GM19452 (cell line): ENCODE measurements at regions not wholly inside any gene's neighbourhood (a gene's known extent, or its start where the extent isn't known, plus 50 kb on each side); places are given as distances from the start of the nearest gene placed in this dataset.

Experiments
- ATAC-seq: cut with Tn5 transposase; IDR thresholded peaks from one replicate; pipeline ENCODE4 v1.9.1; 2021; ENCODE audit not compliant: unreplicated experiment

GRCh38 chr11:92854162-92854561, 115.3 kb upstream of the MTNR1B start:
- no peak for ATAC-seq

GRCh38 chr11:92854952-92855351, 114.5 kb upstream of the MTNR1B start:
- ATAC-seq, result no peak

DNA sequence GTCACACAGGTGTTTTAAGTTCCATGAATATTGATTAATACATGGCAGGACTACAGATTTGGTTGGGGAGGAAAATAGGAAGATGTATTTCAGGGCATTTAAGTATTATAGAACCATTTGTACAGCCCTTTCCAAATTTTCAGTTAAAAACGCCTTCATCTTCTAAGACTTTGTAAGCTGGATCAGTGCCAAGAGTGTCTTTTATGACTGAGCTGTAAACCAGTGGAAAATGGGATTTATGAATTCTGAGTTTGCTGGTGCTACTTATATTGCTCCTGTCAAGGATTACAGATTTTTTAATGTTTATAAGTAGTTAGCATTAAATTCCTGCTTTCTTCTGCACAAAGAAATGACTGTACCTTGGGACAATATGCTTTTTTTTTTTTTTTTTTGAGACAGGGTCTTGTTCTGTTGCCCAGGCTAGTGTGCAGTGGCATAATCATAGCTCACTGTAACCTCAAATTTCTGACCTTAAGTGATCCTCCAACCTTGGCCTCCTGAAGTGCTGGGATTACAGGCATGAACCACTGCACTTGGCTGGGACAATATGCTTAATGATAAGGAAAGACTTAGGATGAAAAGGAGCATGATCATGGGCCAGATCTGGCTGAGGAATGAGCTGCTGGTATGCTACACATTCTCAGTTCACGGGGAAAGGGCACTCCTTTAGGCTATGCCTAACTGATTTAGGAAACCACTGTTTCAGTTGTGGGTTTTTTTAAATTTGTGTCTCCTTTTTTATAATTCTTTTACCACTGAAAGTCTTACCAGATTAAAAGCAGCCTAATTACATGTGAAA, 113.6 kb upstream of the MTNR1B start:
- no peak for ATAC-seq

DNA sequence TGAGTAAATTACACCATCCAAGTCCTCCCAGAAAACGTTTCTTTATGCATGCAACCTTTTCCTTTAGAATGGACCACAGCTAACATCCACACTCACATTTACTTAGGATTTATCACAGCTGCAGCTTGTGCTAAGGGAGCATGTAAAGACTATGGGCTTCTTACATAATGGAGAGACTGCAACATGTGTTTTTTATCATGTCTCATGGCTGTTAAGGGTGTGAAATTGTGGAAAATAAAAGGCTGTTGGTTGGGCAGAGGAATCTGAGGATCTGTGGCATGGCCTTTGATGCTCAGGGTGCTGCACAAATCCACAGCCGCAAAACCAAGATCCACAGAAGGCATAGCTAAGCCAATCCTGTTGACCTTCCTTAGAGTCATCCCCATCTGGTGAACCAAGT, 112.0 kb upstream of the MTNR1B start:
- ATAC-seq, result no peak

DNA sequence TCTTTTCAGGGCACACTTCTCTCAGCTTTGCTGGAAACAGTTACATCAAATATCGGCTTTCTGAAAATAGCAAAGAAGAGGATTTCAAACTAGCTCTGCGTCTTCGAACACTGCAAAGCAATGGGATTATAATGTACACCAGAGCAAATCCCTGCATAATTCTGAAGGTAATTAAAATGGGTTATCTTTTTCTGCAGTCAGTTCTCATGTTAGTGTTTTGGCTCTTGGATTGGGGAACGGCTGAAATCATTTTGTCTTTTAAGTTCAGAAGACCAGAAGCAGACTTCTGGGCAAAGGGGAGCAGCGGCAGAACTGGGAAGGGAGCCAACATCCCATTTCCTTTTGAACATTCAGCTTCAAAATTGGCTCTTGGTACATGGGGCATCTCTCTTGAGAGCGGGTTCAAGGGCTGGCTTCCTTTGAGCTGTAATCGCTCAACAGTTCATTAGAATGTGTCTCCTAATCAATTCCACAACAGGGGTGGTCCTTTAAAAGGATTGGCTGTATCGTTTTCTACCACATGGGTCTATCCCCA, 110.2 kb upstream of the MTNR1B start:
- ATAC-seq, result no peak

GRCh38 chr11:92861634-92862033, 107.8 kb upstream of the MTNR1B start:
- ATAC-seq, result no peak

DNA sequence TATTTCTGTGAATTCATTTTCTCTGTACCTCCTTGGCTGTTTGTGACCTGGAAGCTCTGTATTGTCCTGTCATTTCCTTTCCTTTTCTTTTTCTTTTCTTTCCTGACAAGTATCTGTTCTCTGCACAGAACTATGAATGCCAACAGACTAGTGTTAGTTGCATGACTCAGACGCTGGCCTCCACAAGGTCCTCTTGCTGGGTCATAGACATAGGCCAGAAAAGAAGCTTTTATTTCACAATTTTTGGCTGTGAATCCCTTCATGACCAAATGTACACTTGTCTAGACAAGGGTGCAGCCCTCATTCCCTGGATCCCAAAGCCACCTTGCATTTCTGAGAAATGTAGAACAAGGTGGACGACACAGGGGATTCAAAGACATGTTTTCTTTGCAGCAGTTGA, 104.1 kb upstream of the MTNR1B start:
- ATAC-seq, result no peak

GRCh38 chr11:92866679-92867282, 102.7 kb upstream of the MTNR1B start:
- ATAC-seq, result no peak

DNA sequence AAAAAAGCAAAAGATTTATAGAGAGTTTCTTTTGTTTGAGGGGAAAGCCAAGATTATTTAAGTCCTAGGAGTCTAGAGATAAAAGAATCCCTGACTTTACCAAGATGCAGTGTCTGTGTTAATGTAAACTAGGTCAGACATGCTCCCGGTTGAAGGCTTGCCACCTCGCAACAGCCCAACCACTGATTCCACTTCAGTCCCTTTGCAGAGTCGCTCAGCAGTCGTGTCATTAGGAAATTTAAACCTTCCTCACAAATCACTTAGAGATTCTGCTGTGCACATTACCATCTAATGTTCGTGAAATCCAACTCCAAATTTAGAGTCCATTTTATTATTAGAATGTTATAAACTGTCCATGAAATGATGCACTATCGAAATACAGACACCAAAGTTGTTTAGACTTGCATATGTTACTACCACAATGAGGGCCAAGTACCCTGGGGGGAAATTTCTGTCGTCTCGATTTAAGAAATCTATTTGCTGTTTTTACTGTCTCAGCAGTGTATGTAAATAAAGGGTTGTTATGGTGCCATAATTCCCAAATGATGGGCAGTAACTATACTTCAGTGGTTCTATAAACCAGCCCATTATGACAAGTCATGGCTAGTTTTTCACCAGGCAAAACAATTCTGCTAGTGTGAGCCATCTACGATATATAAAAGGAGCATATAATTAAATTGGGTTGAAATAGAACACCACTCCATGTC, 101.4 kb upstream of the MTNR1B start:
- no peak for ATAC-seq

DNA sequence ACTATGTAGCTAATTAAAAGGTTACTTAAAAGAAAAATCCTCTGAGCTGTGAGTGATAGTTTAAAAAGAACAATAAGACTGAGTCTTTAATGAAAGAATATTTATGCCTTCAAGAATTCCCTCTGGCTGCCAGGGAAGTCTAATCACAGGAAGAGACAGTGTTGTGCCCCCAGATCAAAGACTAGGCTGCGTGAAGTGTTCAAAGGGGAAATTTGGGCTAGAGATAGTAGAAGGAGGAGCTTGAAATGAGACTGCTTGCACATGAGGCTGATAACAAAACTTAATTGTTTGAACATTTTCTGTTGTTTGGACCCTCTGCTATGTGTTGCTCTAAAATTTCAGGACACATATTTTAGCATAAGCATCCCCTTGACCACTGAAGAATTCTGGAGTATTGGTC, 99.7 kb upstream of the MTNR1B start:
- ATAC-seq, result no peak

DNA sequence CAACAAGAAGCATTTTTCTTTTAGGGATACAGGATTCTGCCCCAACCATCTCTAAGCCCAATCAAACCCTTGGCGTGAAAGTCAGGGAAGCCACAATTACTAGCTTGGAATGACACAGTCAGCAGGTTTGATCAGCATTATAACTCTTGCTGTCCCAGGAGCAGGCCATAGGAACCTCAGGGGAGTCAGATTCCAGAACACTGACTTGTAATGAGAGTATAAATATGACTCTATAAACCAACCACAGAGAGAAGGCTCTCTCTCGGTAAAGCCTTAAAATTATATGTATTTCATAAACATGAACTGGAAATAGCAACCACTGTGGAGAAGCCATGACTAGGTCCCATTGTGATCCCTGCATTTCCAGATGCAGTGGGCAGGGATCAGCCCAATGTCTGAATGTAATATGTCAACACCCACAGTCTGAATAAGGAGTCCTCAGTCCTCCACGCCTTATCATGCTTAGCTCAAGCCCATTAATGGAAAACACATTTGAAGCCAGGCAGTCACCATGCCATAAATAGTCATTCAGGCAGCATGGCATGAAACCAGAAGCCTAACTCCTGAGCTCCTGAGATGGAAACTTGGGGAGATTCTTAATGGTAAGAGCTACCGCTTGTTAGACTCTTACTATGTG, 99.1 kb upstream of the MTNR1B start:
- no peak for ATAC-seq

GRCh38 chr11:92873551-92873950, 95.9 kb upstream of the MTNR1B start:
- ATAC-seq, result no peak

DNA sequence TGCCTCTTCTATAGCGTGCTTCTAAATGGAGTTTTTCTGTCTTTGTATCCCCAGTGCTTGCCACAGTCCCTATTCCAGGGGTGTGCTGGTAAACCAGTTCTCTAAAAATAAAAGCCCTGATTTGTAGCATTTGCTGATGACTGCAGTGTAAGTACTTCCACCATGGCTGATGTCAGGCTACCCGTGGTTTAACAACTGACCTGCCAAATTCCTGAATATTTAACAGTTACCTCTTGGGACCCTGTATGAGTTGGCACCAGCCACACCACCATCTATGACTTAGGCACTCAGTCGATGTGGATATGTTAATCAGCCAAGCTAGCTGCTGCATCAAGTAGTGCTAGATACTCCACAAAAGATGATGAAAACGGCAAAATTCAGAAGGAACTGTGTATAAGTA, 94.0 kb upstream of the MTNR1B start:
- no peak for ATAC-seq

DNA sequence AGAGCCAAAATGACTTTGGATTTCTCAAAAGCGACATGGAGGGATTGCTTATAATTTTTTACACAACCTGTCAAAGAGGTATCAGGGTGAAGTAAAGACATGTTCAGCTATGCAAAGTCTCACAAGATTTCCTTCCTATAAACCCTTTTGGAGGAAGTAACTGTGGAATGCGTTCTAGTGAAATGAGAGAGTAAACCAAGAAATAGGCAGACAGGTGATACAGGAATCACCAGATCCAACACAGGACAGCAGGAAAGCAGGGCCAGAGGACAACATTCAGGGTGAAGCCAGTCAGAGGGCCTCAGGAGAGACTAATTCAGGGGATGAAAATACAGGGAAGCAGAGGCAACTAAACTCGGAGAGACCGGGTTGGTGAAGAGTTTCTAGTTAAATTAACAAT, 90.4 kb upstream of the MTNR1B start:
- ATAC-seq, result no peak

GRCh38 chr11:92880381-92880780, 89.1 kb upstream of the MTNR1B start:
- no peak for ATAC-seq

GRCh38 chr11:92881940-92882450, 87.5 kb upstream of the MTNR1B start:
- no peak for ATAC-seq

DNA sequence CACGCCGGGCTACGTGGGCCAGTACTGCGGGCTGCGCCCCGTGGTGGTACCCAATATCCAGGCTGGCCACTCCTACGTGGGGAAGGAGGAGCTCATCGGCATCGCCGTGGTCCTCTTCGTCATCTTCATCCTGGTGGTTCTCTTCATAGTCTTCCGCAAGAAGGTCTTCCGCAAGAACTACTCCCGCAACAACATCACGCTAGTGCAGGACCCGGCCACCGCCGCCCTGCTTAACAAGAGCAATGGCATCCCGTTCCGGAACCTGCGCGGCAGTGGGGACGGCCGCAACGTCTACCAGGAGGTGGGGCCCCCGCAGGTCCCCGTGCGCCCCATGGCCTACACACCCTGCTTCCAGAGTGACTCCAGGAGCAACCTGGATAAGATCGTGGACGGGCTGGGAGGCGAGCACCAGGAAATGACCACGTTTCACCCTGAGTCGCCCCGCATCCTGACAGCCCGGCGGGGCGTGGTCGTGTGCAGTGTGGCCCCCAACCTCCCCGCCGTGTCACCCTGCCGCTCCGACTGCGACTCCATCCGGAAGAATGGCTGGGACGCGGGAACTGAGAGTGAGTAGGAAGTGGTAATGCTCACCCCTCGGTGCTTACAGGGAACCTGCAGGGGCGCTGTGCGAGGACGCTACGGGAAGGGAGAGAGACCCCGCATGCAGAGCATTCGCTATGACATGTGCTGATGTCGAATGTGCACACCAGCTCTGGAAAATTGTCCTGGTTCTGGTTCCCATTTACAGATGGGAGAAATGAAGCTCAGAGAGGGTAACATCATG, 86.4 kb upstream of the MTNR1B start:
- no peak for ATAC-seq

DNA sequence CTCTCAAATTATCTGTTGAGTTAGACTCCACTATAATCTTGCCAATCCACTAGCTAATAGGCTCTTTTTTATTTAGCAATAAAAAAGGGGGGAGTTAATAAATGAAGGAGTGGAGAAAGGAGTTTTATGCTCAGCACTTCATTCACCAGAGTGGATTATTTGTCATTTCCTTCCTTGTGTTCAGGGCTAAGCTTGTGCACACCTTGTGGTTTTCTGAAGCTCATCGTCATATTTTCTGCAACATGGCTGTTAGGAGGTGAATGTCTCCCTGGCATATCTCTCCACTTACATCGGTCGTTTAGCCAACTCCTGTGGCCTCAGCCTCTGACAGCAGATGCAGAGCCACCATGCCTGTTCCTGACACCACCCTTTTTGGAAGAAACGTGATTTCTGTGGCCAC, 83.9 kb upstream of the MTNR1B start:
- no peak for ATAC-seq

DNA sequence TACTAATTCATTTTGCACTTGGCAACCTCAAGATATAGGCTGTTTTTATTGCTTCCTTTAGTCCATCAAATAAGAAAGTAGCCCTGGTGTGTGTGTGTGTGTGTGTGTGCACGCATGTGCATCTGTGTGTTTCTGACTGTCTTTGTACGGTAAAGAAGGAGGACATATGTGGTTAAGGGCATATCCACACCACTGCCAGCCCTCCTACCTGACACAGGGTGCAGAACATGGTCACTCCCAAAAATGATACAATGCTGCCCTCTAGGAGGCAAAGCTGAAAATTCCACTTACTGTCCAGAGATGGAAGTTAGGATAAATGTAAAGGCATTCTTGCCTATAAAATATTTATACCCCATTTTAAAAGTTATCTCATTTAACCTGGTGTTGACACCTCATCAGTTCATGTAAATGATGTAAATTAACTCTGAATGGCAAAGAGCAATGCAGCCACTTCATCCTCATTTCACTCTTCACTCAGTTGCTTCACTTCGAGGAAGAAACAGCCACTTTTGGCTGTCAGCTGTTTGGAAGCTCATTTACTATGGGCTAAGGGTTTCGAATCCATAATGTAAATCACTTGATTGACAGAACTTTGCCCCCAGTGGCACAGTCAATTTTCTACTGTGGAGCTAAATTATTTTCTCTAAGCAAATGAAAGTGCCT, 83.1 kb upstream of the MTNR1B start:
- peak; percentile 78 for ATAC-seq

DNA sequence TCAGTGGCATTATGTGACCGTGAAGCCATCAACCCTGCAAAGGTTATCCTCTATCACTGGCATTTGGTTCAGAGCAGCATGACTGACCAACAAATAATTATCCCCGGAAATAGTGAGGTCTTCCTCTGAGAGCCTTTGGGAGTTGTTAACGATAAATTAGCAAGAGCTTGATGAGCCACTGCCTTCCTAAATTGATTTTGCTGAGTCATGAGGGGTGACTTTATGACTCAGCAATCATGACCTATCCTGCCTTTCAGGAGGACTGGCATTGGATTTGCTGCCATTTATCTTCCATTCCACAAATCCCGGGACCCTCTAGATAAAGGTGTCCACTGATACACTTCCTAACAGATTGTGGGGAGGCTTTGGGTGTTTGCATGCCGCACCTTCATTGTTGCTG, 80.8 kb upstream of the MTNR1B start:
- no peak for ATAC-seq
